Stomach (tissue), 8 donors: ENCODE measurements at regions not wholly inside any gene's neighbourhood (a gene's known extent, or its start where the extent isn't known, plus 50 kb on each side); places are given as distances from the start of the nearest gene placed in this dataset.

Experiments
- DNase-seq, 2 donors: peaks; one replicate each; pipeline versions ENCODE4 v3.0.0 to v3.0.0-alpha.2; 2013 to 2019
- H3K27ac ChIP-seq, 5 donors: fragments of 200-600 bp in 4 of 5; sonication (generic) in 4 of 5; one replicate each; pipeline ENCODE4 v1.5.1; 2013 to 2019; ENCODE audit warnings: mild to moderate bottlenecking in 1 of 5, moderate library complexity in 1 of 5
- H3K27me3 ChIP-seq, 3 donors: fragments of 200-600 bp; sonication (generic); one replicate each; pipeline ENCODE4 v1.5.1; 2017 to 2019; ENCODE audit warnings: mixed run types in 1 of 3
- H3K36me3 ChIP-seq, 4 donors: fragments of 200-600 bp; sonication (generic); 1 replicate in 3 of 4; 2 replicates in 1 of 4; pipeline ENCODE4 v1.5.1; 2016 to 2019
- H3K4me1 ChIP-seq, 4 donors: fragments of 200-600 bp; sonication (generic); one replicate each; pipeline ENCODE4 v1.5.1; 2016 to 2019
- H3K4me3 ChIP-seq, 4 donors: fragments of 200-600 bp; sonication (generic) in 3 of 4; one replicate each; pipeline ENCODE4 v1.5.1; 2016 to 2019; ENCODE audit warnings: mild to moderate bottlenecking in 1 of 4
- H3K9me3 ChIP-seq, 4 donors: fragments of 200-600 bp; sonication (generic); one replicate each; pipeline ENCODE4 v1.5.1; 2016 to 2019
- EP300 ChIP-seq: sonication (generic); formaldehyde crosslinking; IDR thresholded peaks from one replicate; pipeline ENCODE4 v1.6.1; 2017; ENCODE audit warnings: antibody characterized with exemption
- POLR2A ChIP-seq, 4 donors: fragments of 450-650 bp; IDR thresholded peaks; one replicate each; pipeline ENCODE4 v1.6.1; 2016; ENCODE audit warnings: antibody characterized with exemption in 4 of 4, control low read depth in 2 of 4, mild to moderate bottlenecking in 1 of 4, moderate library complexity in 1 of 4
- POLR2AphosphoS5 ChIP-seq, 3 donors: sonication (generic); formaldehyde crosslinking; IDR thresholded peaks; one replicate each; pipeline ENCODE4 v1.6.1; 2016; ENCODE audit warnings: antibody characterized with exemption in 3 of 3
- WGBS, 5 donors: extraction: QIAGEN DNeasy Blood & Tissue Kit in 3 of 5; methylation state at CpG; one replicate each; pipeline versions ENCODE4 v1.1.5 to v1.1.7; 2013 to 2018; 5-methylcytosine and 5-hydroxymethylcytosine counted together
- intact Hi-C: fragments of 100-400 bp; cut with DNase I; formaldehyde crosslinking; loops from one replicate; pipeline ENCODE4 v1.15.1; 2023; ENCODE audit warnings: low total_unique reads
- TF ChIP-seq, protein P1 (sequence below), 7 experiments: fragments of 450-650 bp in 4 of 7; fragments of 200-600 bp in 3 of 7; sonication (generic) in 3 of 7; IDR thresholded peaks; one replicate each; pipeline ENCODE4 v1.5.1; 2016 to 2019; ENCODE audit warnings: antibody characterized with exemption in 7 of 7, control low read depth in 2 of 7, mild to moderate bottlenecking in 1 of 7
- donor health status: healthy with polysubstance abuse.
- donor health status: Bipolar disorder and iron deficiency.
- donor health status: healthy.

DNA sequence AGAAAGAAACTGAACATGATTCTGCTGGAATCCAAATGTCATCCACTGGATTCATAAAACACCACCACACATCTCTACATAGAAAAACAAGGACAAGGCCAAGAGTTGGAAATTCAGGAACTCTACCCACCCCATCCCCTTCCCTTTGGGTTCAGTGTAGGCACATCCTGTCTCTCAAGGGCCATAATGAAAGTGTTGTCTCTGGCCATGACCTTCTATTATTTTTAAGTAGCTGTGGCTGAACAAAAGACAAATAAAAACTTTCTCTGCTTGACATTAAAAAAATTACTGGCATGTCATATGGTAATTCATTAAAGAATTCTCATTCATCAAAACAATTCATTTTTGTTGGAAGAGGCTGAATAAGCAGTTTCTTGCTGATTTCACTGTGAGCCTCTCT, 54.9 kb upstream of the ZBTB18 start:
- no peak for DNase-seq
- no peak for TF ChIP-seq POLR2AphosphoS5 (IDR thresholded peaks at IDR 0.05)
- TF ChIP-seq POLR2A (IDR thresholded peaks at IDR 0.05) = no peak
- no peak for TF ChIP-seq EP300
- TF ChIP-seq, protein P1, sequence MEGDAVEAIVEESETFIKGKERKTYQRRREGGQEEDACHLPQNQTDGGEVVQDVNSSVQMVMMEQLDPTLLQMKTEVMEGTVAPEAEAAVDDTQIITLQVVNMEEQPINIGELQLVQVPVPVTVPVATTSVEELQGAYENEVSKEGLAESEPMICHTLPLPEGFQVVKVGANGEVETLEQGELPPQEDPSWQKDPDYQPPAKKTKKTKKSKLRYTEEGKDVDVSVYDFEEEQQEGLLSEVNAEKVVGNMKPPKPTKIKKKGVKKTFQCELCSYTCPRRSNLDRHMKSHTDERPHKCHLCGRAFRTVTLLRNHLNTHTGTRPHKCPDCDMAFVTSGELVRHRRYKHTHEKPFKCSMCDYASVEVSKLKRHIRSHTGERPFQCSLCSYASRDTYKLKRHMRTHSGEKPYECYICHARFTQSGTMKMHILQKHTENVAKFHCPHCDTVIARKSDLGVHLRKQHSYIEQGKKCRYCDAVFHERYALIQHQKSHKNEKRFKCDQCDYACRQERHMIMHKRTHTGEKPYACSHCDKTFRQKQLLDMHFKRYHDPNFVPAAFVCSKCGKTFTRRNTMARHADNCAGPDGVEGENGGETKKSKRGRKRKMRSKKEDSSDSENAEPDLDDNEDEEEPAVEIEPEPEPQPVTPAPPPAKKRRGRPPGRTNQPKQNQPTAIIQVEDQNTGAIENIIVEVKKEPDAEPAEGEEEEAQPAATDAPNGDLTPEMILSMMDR (IDR thresholded peaks at IDR 0.05) = no peak
- Histone ChIP-seq H3K4me3 (no peak overlapping the region), H3K9me3 (no peaks in the 10 kb centered on the region), H3K27ac (no peak overlapping the region), H3K4me1 (no peaks in the 10 kb centered on the region), H3K36me3 (no peaks in the 10 kb centered on the region), H3K27me3 (no peaks in the 10 kb centered on the region)
- intact Hi-C loops = no loop called here

DNA sequence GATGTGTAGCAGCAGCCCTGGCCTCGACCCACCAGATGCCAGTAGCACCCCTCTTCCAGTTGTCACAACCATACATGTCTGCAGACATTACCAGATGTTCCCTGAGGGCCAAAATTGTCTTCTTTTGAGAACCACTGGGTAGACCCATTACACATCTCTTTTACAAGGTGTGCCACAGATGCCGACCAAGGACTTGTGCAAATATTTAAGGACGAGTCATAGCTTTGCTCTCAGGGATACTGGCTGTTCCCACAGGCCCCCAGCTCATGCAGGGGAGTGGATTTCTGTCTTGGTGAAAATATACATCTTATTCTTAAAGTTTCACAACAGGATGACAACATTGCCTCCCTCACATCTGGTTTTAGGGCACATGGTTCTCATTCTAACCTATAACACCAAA, 59.4 kb upstream of the ZBTB18 start:
- 41 to 58% (median 48%) methylated on average over 3 of the region's 3 CpGs for WGBS, 5 donors
- H3K36me3 ChIP-seq = no peaks in the 10 kb centered on the region
- no peak for DNase-seq
- H3K27me3 ChIP-seq = no peaks in the 10 kb centered on the region
- no peak overlapping the region for H3K4me3 ChIP-seq
- intact Hi-C loops = no loop called here
- H3K9me3 ChIP-seq = peaks cover 0 to 12% (median 2%) of the 10 kb centered on the region in 4 donors
- TF ChIP-seq, protein P1 (IDR thresholded peaks at IDR 0.05) = no peak
- TF ChIP-seq POLR2A (IDR thresholded peaks at IDR 0.05) = no peak
- TF ChIP-seq POLR2AphosphoS5 (IDR thresholded peaks at IDR 0.05) = no peak
- TF ChIP-seq EP300 = no peak
- H3K4me1 ChIP-seq = no peaks in the 10 kb centered on the region
- no peak overlapping the region for H3K27ac ChIP-seq

DNA sequence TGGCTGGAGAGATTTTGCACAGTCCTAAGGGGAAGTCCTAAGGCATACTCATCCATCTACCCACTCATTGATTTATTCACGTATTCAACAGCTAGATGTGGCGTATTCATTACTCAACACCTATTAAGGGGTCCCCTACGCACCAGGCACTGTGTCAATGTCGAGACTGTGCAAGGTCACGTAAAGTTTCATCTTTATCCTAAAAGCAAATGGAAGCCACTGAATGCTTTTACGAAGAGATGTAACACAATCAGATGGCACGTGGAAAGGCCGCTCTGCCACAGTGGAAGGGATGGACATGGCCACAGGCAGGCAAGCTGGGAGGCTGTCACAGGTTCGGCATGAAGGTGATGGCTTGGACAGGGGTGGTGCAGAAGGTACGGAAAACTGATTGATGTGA, 66.3 kb upstream of the ZBTB18 start:
- H3K27me3 ChIP-seq = no peaks in the 10 kb centered on the region
- intact Hi-C loops = no loop called here
- H3K9me3 ChIP-seq = peaks cover 0 to 2% (median 0%) of the 10 kb centered on the region in 4 donors
- H3K27ac ChIP-seq = no peak overlapping the region
- TF ChIP-seq POLR2AphosphoS5 (IDR thresholded peaks at IDR 0.05) (no peak), POLR2A (IDR thresholded peaks at IDR 0.05) (no peak), EP300 (no peak)
- TF ChIP-seq, protein P1 (IDR thresholded peaks at IDR 0.05) = no peak
- no peaks in the 10 kb centered on the region for H3K36me3 ChIP-seq
- no peak for DNase-seq
- no peak overlapping the region for H3K4me3 ChIP-seq
- WGBS, 5 donors = 90 to 93% (median 92%) methylated on average over 10 of the region's 10 CpGs
- no peaks in the 10 kb centered on the region for H3K4me1 ChIP-seq

DNA sequence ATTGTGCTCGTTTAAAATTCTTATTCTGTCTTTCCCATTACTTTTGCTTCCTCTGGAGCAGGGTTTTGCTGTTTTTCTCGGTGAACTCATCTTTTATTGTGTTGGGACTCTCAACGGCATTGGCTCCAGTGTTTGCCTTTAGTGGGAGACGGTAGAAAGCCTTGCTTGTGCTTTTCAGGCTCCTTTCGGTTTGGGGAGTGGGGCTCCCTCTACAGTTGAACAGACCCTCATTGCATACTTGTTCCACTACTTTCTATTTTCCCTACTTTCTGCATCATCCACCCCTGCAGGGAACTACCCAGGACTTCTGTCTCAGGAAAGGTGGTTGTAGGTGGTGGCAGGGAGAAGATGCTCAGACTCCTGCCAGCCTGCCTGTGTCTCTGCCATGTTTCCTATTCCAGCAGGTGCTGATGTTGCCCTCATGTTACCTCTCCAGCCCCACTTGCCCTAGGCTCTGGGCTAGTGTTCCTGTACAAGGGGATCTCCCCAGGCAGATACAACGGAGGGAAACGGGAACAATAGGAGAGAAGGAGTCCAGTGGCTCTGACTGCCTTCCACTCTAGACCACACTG, 68.5 kb upstream of the ZBTB18 start:
- Histone ChIP-seq H3K27me3 (no peaks in the 10 kb centered on the region), H3K4me3 (no peak overlapping the region), H3K36me3 (no peaks in the 10 kb centered on the region), H3K4me1 (no peaks in the 10 kb centered on the region), H3K27ac (no peak overlapping the region), H3K9me3 (no peaks in the 10 kb centered on the region)
- TF ChIP-seq POLR2A (IDR thresholded peaks at IDR 0.05) (no peak), POLR2AphosphoS5 (IDR thresholded peaks at IDR 0.05) (no peak), EP300 (no peak)
- TF ChIP-seq, protein P1 (IDR thresholded peaks at IDR 0.05) = no peak
- DNase-seq = no peak
- intact Hi-C loops = no loop called here
- WGBS, 5 donors = 43 to 61% (median 55%) methylated on average over 7 of the region's 7 CpGs
